NCI-H1436 (cell line): ENCODE measurements at regions not wholly inside any gene's neighbourhood (a gene's known extent, or its start where the extent isn't known, plus 50 kb on each side); places are given as distances from the start of the nearest gene placed in this dataset.
"Not testable (repeated sequence)": the region's sequence is repeated elsewhere in the genome, so short reads cannot be mapped to it uniquely, and the experiment has no call there.

Experiments
- DNase-seq: peaks from one replicate; lab custom pipeline; 2025; lab: John Stamatoyannopoulos, UW

DNA sequence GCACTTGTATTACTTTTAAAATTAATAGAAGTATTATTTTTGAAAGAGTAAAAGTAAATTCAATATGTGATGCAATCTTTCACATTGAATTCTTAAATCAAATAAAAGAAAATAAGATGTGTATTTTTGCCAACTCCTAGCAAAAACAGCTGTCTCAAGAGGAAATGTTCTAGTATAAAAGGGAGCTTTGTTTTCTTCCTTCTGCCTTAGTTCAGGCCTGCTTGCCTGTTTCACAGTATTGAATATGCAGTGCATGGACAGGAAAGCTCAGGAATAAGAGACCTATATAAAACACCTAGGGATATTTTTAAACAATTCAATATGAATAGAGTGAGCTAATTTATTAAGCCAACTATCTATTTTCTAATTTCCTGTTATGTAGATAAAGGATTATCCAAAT is 294.8 kb upstream of the G2E3 start:
- no peak for DNase-seq

DNA sequence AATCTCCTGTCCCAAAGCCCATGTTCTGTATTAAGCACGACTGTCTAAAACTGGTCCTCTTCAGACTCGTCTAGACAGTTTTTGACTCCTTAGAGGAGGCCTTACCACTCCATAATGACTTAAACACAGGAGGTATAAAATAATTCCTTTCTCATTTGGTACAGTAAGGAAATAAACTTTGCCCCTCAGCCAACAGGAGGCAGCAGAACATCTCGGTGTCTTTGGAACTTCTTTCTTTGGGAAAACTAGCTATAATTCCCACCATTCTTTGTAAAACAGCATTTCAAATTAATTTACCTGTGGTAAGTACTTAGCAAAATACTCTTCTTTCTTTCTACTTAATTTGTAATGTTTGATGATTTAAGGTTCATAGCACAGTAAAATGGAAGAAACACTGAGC is 292.7 kb upstream of the G2E3 start:
- DNase-seq, result no peak

DNA sequence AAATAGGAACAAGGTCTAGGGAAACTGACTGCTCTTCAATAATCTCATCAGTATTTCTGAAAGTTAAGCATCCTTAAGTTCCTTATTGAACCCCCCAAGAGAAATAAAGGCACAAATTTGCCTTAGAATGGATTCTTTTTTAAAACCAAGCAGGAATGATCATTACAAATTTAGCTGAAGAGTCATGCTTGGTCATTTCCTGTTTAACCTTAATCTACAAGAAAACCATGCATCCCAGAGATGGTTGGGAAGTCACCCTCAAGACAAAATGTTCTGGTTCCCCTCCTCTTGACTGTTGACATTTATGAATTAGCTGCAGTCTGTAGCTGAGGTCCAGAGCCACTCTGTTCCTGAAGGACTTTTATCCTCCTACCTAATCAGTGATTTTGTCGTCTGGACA is 291.8 kb upstream of the G2E3 start:
- DNase-seq, result no peak

- DNase-seq, result peak; percentile 97
Measured at GRCh38 chr14:30270200-30271161, 288.5 kb upstream of the G2E3 start.

GRCh38 chr14:30271811-30272323 is 287.1 kb upstream of the G2E3 start:
- no peak for DNase-seq

DNA sequence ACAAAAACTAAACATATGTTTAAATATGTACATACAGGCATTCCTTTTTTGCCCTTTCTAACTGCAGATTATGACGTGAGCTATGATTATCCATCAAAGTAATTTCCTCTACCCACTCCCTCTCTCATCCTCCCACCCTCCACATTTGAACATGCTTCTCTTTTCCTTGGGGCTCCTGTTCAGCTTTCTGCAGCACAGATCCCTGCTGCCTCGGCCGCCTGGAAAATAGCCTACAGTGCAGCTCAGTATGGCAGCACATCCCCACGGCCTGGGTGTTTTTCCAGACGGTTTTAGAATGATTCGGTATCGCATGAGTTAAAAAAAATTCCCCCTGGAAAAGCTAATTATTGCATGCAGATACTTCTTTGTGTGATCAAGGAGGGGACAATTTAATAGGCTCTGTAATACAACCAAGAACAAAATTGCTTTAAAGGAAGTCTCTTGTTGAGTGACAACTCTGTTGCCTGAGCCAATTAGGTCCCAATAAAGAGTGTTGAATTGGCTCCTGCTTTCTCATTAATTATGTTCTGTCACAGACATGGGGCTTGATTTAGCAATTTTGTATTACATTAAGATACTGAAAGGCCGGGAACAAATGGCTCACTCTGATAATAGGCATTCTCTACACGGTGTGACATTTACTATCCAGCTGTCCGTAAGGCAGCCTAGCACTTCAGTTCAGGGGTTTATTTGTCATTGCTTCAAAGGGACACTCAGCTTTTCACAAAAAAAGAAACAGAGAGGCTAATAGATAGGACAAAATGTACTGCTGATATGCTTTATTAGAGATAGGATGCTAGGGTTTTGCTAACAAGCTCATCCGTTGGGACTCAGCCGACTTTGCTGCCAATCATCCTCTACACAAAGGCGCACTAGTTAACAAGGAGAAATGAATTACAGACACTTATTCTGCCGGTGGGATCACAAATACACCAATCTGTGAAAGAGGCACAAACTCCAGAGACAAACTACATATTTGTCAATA is 285.8 kb upstream of the G2E3 start:
- DNase-seq, result peak; percentile 93

GRCh38 chr14:30275604-30276003 is 283.4 kb upstream of the G2E3 start:
- DNase-seq, result no peak

DNA sequence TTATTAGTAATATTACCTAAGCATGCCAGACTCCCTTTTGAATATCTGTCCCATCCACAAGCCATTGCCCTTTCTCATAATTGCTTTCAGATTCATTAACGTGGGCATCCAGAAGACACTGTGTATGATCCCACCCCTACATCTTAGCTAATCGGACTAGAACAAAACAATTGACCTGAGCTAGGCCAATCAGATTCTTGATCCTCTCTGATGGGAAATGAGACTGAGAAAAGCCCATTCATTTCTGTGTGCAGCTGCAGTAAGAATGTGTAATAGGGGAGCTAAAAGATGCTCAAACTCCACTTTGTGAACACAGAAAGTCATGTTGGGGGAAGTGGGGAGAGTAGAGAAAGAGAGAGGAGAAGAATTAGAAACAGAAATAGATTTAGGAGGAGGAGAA is 281.7 kb upstream of the G2E3 start:
- no peak for DNase-seq

- not testable (repeated sequence) for DNase-seq
Measured at GRCh38 chr14:30278856-30279255, 280.1 kb upstream of the G2E3 start.

- peak; percentile 40 for DNase-seq
Measured at GRCh38 chr14:30283822-30284446, 275.0 kb upstream of the G2E3 start.

GRCh38 chr14:30284808-30285207 is 274.1 kb upstream of the G2E3 start:
- DNase-seq, result no peak

DNA sequence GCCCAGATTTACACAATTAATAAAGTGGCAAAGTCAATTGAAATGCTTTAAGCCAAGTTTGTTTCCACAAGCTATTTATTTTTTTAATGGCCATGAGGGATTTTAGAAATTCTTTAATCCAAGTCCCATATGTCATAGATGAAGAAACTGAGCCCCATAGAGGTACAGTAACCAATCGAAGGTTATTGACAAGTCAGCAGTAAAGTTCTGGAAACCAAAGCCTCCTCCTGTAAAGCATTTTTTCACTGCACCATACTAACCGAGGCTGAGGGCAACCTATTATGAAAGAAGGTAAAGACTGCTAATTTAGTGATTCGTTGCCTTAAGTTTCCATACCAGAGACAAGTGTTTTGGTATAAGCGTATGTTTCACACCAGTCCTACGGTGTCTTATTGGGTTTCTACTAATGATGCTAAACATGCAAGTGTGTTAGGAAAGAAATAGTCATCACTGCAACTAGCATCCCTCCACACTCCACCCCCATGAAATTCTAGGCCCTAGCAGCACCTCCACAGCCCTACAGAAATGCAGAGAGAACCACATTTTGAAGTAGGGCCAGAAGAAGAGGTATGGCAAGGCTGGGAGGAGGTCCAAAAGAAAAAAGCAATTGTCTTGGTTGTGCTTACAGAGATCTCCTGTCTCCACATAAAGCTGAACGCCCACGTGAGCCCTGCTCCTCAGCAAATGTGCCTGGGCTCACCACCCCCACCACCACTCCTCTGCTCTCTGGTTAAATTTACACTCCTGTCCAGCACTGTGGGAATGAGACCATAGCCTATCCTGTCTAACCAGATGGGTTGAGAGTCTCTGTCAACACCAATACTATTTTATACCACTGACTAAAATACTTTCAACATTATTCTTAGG is 271.1 kb upstream of the G2E3 start:
- DNase-seq, result no peak

- no peak for DNase-seq
Measured at GRCh38 chr14:30290001-30290400, 269.0 kb upstream of the G2E3 start.

DNA sequence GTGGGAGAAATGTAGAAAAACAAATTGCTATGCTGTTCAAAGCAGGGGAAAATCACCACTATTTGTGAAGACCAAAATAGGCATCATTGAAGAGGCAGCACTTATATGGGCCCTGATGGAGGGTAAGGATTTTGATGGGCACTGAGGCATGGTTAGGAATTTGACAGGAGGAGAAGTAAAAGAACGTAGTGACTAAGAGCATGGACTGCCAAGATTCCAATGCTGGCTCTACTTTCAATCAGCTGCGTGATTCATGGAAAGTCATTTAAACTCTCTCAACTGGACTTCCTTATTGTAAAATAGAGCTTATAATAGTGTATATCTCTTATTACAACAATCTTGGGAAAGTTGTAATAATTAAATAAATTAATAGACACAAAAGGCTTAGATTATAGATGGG is 267.7 kb upstream of the G2E3 start:
- no peak for DNase-seq

GRCh38 chr14:30292541-30292940 is 266.4 kb upstream of the G2E3 start:
- DNase-seq, result no peak

GRCh38 chr14:30295980-30296379 is 263.0 kb upstream of the G2E3 start:
- peak; percentile 54 for DNase-seq

DNA sequence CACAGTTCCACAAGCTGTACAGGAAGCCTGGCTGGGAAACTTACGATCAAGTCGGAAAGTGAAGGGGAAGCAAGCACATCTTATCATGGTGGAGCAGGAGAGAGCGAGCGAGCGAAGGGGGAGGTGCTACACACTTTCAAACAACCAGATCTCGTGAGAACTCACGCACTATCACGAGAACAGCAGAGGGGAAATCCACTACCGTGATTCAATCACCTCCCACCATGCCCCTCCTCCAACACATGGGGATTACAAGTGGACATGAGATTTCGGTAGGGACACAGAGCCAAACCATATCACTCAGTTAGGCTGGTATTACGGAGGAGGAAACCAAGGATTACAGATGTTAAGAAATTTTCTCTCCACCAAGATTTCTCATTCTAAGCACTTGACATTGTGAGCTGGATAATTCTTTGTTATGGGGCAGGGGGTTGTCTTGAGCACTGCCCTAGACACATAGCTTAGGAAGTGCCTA is 262.0 kb upstream of the G2E3 start:
- no peak for DNase-seq

GRCh38 chr14:30297876-30298795 is 260.8 kb upstream of the G2E3 start:
- no peak for DNase-seq

DNA sequence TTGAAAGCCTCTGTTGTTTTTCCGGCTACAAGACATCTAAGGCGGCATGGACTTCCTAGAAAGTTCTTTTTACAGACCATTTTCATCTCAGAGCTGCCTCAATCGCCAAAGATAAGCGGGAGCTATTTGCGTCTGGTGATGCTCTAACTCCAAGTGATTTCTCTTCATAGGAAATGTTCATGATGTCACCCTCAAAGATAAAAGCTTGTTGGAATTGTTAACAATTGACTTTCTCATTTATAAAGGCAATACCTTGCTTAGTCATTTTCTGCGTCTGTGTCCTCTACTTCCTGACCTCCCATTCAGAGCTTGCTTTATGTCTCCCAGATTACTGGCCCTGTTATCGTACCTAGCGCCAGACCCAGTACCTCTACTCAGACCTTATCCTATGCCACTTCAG is 259.0 kb upstream of the G2E3 start:
- DNase-seq, result no peak

GRCh38 chr14:30303350-30303749 is 255.6 kb upstream of the G2E3 start:
- DNase-seq, result no peak
